ENCODE measurements at regions not wholly inside any gene's neighbourhood (a gene's known extent, or its start where the extent isn't known, plus 50 kb on each side); places are given as distances from the start of the nearest gene placed in this dataset.

DNA sequence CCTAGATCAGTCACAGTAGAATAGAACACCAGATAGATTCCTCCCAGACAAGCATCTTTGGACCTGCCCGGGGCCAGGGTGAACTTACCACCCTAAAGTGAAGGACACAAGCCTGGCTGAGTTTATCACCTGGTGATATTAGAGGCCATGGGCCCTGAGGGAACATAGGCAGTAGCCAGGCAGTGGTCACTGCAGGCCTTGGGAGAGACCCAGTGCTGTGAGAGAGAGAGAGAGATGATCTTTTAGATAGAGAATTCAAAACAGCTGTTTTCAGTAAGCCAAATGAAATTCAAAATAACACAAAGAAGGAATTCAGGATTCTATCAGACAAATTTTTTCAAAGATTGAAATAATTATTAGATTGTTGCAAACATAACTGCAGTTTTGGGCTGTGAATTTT is 1679.9 kb downstream of the EFNB2 start:
- TF ChIP-seq, protein P1, sequence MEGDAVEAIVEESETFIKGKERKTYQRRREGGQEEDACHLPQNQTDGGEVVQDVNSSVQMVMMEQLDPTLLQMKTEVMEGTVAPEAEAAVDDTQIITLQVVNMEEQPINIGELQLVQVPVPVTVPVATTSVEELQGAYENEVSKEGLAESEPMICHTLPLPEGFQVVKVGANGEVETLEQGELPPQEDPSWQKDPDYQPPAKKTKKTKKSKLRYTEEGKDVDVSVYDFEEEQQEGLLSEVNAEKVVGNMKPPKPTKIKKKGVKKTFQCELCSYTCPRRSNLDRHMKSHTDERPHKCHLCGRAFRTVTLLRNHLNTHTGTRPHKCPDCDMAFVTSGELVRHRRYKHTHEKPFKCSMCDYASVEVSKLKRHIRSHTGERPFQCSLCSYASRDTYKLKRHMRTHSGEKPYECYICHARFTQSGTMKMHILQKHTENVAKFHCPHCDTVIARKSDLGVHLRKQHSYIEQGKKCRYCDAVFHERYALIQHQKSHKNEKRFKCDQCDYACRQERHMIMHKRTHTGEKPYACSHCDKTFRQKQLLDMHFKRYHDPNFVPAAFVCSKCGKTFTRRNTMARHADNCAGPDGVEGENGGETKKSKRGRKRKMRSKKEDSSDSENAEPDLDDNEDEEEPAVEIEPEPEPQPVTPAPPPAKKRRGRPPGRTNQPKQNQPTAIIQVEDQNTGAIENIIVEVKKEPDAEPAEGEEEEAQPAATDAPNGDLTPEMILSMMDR (IDR thresholded peaks at IDR 0.05): no peak
- no peak for TF ChIP-seq POLR2A (IDR thresholded peaks at IDR 0.05)

Measured in thyroid gland (tissue), 4 donors.